Chondrocyte (in vitro differentiated cells): ENCODE measurements at regions not wholly inside any gene's neighbourhood (a gene's known extent, or its start where the extent isn't known, plus 50 kb on each side); places are given as distances from the start of the nearest gene placed in this dataset.

Source experiments
- DNase-seq: peaks from one replicate; pipeline ENCODE4 v3.0.0; 2021; ENCODE audit warnings: mixed read lengths, low spot score
- H3K27ac Mint-ChIP-seq: one replicate; pipeline ENCODE4 v1.8.0; 2021; ENCODE audit warnings: mild to moderate bottlenecking, moderate library complexity, mixed read lengths; ENCODE audit not compliant: unreplicated experiment
- H3K27me3 Mint-ChIP-seq: 2 replicates; pipeline ENCODE4 v1.8.0; 2021; ENCODE audit warnings: low read depth, mixed read lengths
- H3K36me3 Mint-ChIP-seq: 2 replicates; pipeline ENCODE4 v1.8.0; 2021; ENCODE audit warnings: low read depth, mixed read lengths
- H3K4me1 Mint-ChIP-seq: 2 replicates; pipeline ENCODE4 v1.8.0; 2021; ENCODE audit warnings: low read depth, mild to moderate bottlenecking, mixed read lengths
- H3K4me3 Mint-ChIP-seq: one replicate; pipeline ENCODE4 v1.8.0; 2021; ENCODE audit warnings: mild to moderate bottlenecking, moderate library complexity, mixed read lengths; ENCODE audit not compliant: unreplicated experiment
- H3K9me3 Mint-ChIP-seq: 2 replicates; pipeline ENCODE4 v1.8.0; 2021; ENCODE audit warnings: low read depth, mixed read lengths
- CTCF ChIP-seq: fragments of 200-600 bp; sonication (generic); IDR thresholded peaks from 2 replicates; pipeline ENCODE4 v1.5.0; 2021; ENCODE audit warnings: antibody characterized with exemption, mild to moderate bottlenecking, moderate library complexity

GRCh38 chr15:98143116-98143515, 182.6 kb downstream of the ARRDC4 start:
- Mint-ChIP-seq H3K36me3 (no peaks in the 10 kb centered on the region), H3K27ac (no peak overlapping the region), H3K4me3 (no peak overlapping the region), H3K4me1 (no peaks in the 10 kb centered on the region), H3K27me3 (no peaks in the 10 kb centered on the region), H3K9me3 (no peaks in the 10 kb centered on the region)
- no peak for DNase-seq
- TF ChIP-seq CTCF, result no peak

DNA sequence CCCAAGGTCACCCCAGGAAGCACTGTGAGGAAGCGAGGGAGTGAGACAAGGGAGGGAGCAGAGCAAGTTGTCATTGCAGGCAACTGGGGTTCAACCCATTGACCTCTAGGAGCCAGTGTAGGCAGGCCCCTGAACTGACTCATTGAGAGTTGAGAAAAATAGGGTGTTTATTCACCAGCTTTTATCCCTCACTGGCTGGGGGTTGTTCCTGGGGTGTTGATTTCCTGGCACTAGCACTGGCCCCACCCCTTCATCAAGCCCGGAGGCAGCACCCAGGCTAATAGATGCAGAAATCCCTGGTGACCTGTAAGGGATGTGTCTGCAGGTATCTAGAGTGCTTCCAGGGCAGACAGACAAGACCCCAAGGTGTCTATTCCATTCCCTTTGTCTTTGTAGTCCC, 183.9 kb downstream of the ARRDC4 start:
- no peak overlapping the region for H3K27ac Mint-ChIP-seq
- H3K4me3 Mint-ChIP-seq, result no peak overlapping the region
- no peaks in the 10 kb centered on the region for H3K4me1 Mint-ChIP-seq
- no peaks in the 10 kb centered on the region for H3K9me3 Mint-ChIP-seq
- H3K36me3 Mint-ChIP-seq, result no peaks in the 10 kb centered on the region
- H3K27me3 Mint-ChIP-seq, result no peaks in the 10 kb centered on the region
- DNase-seq, result no peak
- no peak for TF ChIP-seq CTCF

DNA sequence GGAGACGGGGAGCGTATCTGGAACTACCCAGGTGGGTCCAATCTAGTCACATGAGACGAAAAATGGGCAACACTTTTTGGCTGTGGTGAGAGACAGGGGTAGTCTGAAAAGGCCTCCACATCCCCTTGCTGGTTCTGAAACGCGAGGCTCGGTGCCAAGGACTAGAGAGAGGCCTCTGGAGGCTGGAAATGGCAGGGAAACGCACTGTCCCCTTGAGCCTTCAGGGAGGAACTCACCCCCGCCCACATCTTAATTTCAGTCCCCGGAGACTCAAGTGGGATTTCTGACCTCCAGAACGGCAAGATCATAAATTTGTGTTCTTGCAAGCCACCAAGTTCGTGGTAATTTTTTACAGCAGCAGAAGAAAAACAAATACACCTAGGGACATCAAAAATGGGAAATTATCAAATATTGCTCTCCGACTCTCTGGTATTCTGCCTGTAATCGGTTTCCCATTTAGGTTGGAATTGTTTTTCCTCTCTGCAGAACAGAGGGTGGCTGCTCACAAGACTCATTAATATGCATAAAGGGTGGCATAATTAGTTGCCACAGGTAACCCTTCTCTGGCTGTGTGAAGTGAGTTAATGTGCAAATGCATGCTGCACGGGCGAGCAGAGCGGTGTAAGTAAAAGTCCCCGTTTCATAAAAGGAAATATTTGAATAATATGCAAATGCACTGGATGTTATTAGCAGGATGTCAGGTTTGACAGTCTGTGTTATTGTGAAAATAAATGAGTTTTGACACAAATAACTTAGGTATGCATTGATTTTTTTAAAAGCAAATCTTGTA, 185.7 kb downstream of the ARRDC4 start:
- Mint-ChIP-seq H3K27ac (no peak overlapping the region), H3K36me3 (no peaks in the 10 kb centered on the region), H3K27me3 (no peaks in the 10 kb centered on the region), H3K4me1 (no peaks in the 10 kb centered on the region), H3K9me3 (no peaks in the 10 kb centered on the region), H3K4me3 (no peak overlapping the region)
- no peak for TF ChIP-seq CTCF
- no peak for DNase-seq

GRCh38 chr15:98147415-98147814, 186.9 kb downstream of the ARRDC4 start:
- Mint-ChIP-seq H3K4me3 (no peak overlapping the region), H3K27me3 (no peaks in the 10 kb centered on the region), H3K27ac (no peak overlapping the region), H3K36me3 (no peaks in the 10 kb centered on the region), H3K4me1 (no peaks in the 10 kb centered on the region), H3K9me3 (no peaks in the 10 kb centered on the region)
- no peak for TF ChIP-seq CTCF
- no peak for DNase-seq

DNA sequence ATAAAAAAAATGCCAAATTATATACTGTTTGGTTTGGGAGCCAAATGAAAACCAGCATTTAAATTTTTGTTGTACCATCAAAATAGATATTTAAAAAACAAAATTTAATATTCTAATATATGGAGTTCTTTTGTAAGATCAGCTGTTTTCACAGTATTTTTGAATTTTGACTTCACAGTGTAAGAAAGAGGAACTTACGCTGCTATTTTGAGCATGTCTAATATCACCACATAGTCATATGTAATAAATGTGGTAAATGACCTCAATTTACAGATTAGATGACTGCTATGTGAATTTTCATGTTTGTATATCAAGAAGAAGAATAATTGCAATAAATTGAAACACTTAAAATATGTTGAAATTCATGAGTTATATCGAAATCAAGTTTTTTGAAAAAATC, 189.6 kb downstream of the ARRDC4 start:
- no peak for TF ChIP-seq CTCF
- DNase-seq, result no peak
- no peak overlapping the region for H3K4me3 Mint-ChIP-seq
- peaks cover 4% of the 10 kb centered on the region for H3K9me3 Mint-ChIP-seq
- peaks cover 8% of the 10 kb centered on the region for H3K4me1 Mint-ChIP-seq
- H3K27ac Mint-ChIP-seq, result no peak overlapping the region
- no peaks in the 10 kb centered on the region for H3K27me3 Mint-ChIP-seq
- H3K36me3 Mint-ChIP-seq, result no peaks in the 10 kb centered on the region
